ENCODE measurements at regions not wholly inside any gene's neighbourhood (a gene's known extent, or its start where the extent isn't known, plus 50 kb on each side); places are given as distances from the start of the nearest gene placed in this dataset.

DNA sequence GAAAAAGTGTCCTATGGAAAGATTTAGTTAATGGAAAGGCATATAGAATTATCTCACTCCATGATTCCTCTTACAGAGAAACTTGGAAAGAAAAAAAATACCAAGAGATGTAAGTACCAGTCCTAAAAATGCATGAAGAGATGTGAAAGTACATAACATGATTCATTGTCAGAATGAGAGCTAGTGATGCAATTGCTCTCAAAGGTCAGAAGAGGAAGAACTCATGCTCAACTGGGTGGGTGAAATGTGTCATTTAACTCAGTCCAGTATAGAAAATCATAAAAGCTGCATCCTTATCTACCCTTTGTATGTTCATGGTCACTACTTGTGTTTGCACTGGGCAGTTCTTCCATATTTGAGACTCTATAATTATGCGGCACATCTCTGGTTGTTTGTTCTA, 300.0 kb upstream of the PIK3C3 start:
- POLR2A ChIA-PET (ENCODE audit: partially characterized antibody) = no interaction called here
- Histone ChIP-seq H3K4me3 (ENCODE audit: extremely low read depth in 1 of 4, insufficient read depth in 2 of 4, low read depth in 3 of 4, low read length in 4 of 4) (no peak overlapping the region), H3K4me2 (ENCODE audit: insufficient read depth in 1 of 2, low read depth in 2 of 2, low read length in 2 of 2) (no peak overlapping the region), H3K27me3 (replicated peaks in 1 of 4; ENCODE audit: control insufficient read depth in 3 of 4, extremely low read depth in 1 of 4, insufficient read depth in 3 of 4, low read length in 3 of 4) (peaks cover 0 to 1% (median 0%) of the 10 kb centered on the region in 4 experiments; a peak in 1 of 7 replicates), H3K27ac (ENCODE audit: low read depth, low read length) (no peak overlapping the region), H3K14ac (ENCODE audit: insufficient read length) (no peak overlapping the region), H4K8ac (ENCODE audit: extremely low read depth, insufficient read depth, low read length) (no peak overlapping the region), H3K36me3 (ENCODE audit: control insufficient read depth in 2 of 4, insufficient read depth in 4 of 4, low read length in 3 of 4) (no peaks in the 10 kb centered on the region), H3K79me2 (ENCODE audit: control insufficient read depth in 1 of 2, insufficient read depth in 2 of 2, low read length in 2 of 2) (no peaks in the 10 kb centered on the region), H3K9me3 (ENCODE audit: insufficient read depth in 2 of 2, low read depth in 1 of 2, low read length in 1 of 2) (no peaks in the 10 kb centered on the region), H2BK5ac (ENCODE audit: low read depth, low read length) (no peak overlapping the region), H2BK120ac (replicated peaks; ENCODE audit: low read depth, low read length) (no peak overlapping the region), H3K9ac (replicated peaks in 1 of 4; ENCODE audit: extremely low read depth in 1 of 4, low read depth in 3 of 4, low read length in 3 of 4) (no peak overlapping the region), H3K79me1 (ENCODE audit: low read depth, low read length) (no peaks in the 10 kb centered on the region), H3K18ac (ENCODE audit: extremely low read depth, low read length) (no peak overlapping the region), H3K56ac (replicated peaks; ENCODE audit: insufficient read length, low read depth, low read length) (no peak overlapping the region), H4K91ac (replicated peaks; ENCODE audit: insufficient read length, low read length) (no peak overlapping the region), H3K4ac (replicated peaks; ENCODE audit: insufficient read length, low read depth, low read length) (no peak overlapping the region), H2AK5ac (ENCODE audit: low read depth, low read length) (no peak overlapping the region), H3K23me2 (ENCODE audit: low read depth, low read length) (no peaks in the 10 kb centered on the region; the same call in 1 of the 2 replicates), H2BK15ac (ENCODE audit: low read length) (no peak overlapping the region), H3K23ac (ENCODE audit: insufficient read length) (no peak overlapping the region), H2BK12ac (ENCODE audit: low read depth, low read length) (no peak overlapping the region), H2BK20ac (ENCODE audit: low read length) (no peak overlapping the region), H4K5ac (ENCODE audit: insufficient read length, low read depth, low read length) (no peak overlapping the region), H4K20me1 (replicated peaks in 1 of 2; ENCODE audit: control insufficient read depth in 1 of 2, insufficient read depth in 2 of 2, low read length in 2 of 2) (no peaks in the 10 kb centered on the region), H3K4me1 (replicated peaks in 1 of 4; ENCODE audit: control insufficient read depth in 3 of 4, insufficient read depth in 4 of 4, low read length in 3 of 4) (no peaks in the 10 kb centered on the region), H2AFZ (ENCODE audit: low read length) (no peak overlapping the region)
- no peak for FAIRE-seq
- no peak for DNase-seq (ENCODE audit: low read depth in 1 of 2, low spot score in 2 of 2)
- CTCF ChIA-PET (ENCODE audit: partially characterized antibody) = interaction anchor here (1.2 to 1.3 kb wide), 2 partner anchors 12 to 13 kb away, joined by 4 read pairs; no protein-coding TSS in a partner anchor
- TF ChIP-seq GABPA (IDR thresholded peaks at IDR 0.05; ENCODE audit: borderline replicate concordance, insufficient read depth, low read length) (no peak), KDM5A (IDR thresholded peaks at IDR 0.05; ENCODE audit: low read length) (no peak), SIRT6 (IDR thresholded peaks at IDR 0.05; ENCODE audit: low read length) (no peak), SIN3A (conservative IDR thresholded peaks at IDR 0.05 in 1 of 2, IDR thresholded peaks at IDR 0.05 in 1 of 2; ENCODE audit: low read depth in 1 of 2, low read length in 2 of 2) (no peak), SRF (IDR thresholded peaks at IDR 0.05; ENCODE audit: low read depth, low read length) (no peak), GTF2F1 (IDR thresholded peaks at IDR 0.05; ENCODE audit: borderline replicate concordance, low read depth, low read length) (no peak), EP300 (IDR thresholded peaks at IDR 0.05; ENCODE audit: borderline replicate concordance in 1 of 2, low read depth in 2 of 2, low read length in 2 of 2) (no peak), POU5F1 (IDR thresholded peaks at IDR 0.05; ENCODE audit: low read depth, low read length) (no peak), SP4 (IDR thresholded peaks at IDR 0.05; ENCODE audit: low read length) (no peak), MAFK (IDR thresholded peaks at IDR 0.05; ENCODE audit: low read depth, low read length) (no peak), JUND (IDR thresholded peaks at IDR 0.05; ENCODE audit: low read length) (no peak), TBP (IDR thresholded peaks at IDR 0.05; ENCODE audit: low read depth, low read length) (no peak)
- 92% methylated on average over 1 of the region's 1 CpG; no CpG with 5 or more reads in 1 of the 2 experiments for WGBS, 2 experiments (ENCODE audit: extremely low coverage in 1 of 2, insufficient coverage in 1 of 2, insufficient read length in 1 of 2, insufficient replicate concordance in 2 of 2, low coverage in 1 of 2, low lambda C conversion rate in 2 of 2, missing lambda C conversion rate in 1 of 2)

Data from H1 (cell line).